ENCODE measurements at regions not wholly inside any gene's neighbourhood (a gene's known extent, or its start where the extent isn't known, plus 50 kb on each side); places are given as distances from the start of the nearest gene placed in this dataset.

DNA sequence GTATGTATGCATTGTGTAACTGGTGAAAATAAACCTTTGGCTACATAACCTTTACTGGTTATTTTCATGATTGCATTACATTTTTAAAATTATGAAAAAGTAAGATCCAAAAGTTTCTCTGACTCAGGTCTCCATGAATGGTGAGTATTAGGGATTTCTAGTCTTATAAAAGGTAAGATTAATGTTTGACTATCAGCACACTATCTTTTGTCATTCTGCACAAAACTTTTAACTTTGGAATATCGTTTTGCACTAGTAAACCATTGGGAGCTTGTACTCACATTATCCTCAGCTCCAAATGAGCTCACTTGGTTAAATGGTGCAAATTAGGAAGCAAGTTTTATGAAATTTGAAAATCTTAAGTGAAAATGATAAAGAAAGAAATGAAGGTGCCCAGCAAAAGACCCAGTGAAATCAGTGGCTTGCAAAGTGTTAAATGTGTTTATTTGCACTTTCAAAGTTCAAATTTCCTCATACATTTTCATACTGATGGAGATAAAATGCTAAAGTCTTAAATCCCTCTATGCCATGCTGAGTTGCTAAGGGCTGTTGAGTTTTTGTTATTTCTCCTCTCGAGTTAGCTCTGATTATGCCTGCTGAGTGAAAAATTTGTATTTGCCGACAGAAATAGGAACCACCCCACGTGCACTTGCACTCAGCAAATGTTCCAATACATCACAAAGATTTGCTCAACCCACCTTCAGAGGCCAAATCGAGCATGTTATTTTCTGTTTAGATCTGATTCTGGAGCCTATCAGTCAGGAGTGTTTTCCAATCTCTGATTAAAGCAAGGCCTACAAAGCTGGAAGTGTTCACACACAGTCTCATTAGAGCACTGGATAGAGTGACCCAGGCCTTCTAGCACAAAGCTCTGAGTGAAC, 885.7 kb downstream of the NR2F1-AS1 start:
- TF ChIP-seq, protein P1, sequence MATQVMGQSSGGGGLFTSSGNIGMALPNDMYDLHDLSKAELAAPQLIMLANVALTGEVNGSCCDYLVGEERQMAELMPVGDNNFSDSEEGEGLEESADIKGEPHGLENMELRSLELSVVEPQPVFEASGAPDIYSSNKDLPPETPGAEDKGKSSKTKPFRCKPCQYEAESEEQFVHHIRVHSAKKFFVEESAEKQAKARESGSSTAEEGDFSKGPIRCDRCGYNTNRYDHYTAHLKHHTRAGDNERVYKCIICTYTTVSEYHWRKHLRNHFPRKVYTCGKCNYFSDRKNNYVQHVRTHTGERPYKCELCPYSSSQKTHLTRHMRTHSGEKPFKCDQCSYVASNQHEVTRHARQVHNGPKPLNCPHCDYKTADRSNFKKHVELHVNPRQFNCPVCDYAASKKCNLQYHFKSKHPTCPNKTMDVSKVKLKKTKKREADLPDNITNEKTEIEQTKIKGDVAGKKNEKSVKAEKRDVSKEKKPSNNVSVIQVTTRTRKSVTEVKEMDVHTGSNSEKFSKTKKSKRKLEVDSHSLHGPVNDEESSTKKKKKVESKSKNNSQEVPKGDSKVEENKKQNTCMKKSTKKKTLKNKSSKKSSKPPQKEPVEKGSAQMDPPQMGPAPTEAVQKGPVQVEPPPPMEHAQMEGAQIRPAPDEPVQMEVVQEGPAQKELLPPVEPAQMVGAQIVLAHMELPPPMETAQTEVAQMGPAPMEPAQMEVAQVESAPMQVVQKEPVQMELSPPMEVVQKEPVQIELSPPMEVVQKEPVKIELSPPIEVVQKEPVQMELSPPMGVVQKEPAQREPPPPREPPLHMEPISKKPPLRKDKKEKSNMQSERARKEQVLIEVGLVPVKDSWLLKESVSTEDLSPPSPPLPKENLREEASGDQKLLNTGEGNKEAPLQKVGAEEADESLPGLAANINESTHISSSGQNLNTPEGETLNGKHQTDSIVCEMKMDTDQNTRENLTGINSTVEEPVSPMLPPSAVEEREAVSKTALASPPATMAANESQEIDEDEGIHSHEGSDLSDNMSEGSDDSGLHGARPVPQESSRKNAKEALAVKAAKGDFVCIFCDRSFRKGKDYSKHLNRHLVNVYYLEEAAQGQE (IDR thresholded peaks at IDR 0.05; ENCODE audit: low read depth): no peak
- TF ChIP-seq CEBPB (IDR thresholded peaks at IDR 0.05) (no peak), TCF12 (IDR thresholded peaks at IDR 0.05; ENCODE audit: low read depth) (no peak), FOXM1 (IDR thresholded peaks at IDR 0.05; ENCODE audit: borderline replicate concordance, low read depth) (no peak), TEAD4 (IDR thresholded peaks at IDR 0.05) (no peak), RAD21 (IDR thresholded peaks at IDR 0.05; ENCODE audit: low read depth) (no peak), EP300 (IDR thresholded peaks at IDR 0.05; ENCODE audit: borderline replicate concordance) (no peak)
- TF ChIP-seq, protein P2, sequence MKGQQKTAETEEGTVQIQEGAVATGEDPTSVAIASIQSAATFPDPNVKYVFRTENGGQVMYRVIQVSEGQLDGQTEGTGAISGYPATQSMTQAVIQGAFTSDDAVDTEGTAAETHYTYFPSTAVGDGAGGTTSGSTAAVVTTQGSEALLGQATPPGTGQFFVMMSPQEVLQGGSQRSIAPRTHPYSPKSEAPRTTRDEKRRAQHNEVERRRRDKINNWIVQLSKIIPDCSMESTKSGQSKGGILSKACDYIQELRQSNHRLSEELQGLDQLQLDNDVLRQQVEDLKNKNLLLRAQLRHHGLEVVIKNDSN (IDR thresholded peaks at IDR 0.05): no peak
